ENCODE measurements at regions not wholly inside any gene's neighbourhood (a gene's known extent, or its start where the extent isn't known, plus 50 kb on each side); places are given as distances from the start of the nearest gene placed in this dataset.

DNA sequence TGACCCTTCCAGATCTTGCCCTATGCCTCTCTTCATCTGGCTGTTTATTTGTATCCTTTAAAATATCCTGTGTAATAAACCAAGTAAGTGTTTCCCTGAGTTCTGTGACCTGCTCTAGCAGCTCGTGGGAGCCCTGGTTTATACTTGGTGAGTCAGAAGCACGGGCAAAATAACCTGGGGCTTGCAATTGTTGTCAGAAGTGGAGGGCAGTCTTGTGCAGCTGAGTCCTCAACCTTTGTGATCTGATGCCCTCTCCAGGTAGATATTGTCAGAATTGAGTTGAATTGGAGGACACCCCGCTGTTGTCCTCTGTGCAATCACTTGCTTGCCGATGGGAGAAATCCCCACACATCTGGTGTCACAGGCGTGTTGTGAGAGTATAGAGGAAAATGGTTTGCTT lies 62.5 kb upstream of the PRICKLE1 start:
- DNase-seq, result no peak

GRCh38 chr12:42648061-42648460 lies 58.5 kb upstream of the PRICKLE1 start:
- no peak for DNase-seq

DNA sequence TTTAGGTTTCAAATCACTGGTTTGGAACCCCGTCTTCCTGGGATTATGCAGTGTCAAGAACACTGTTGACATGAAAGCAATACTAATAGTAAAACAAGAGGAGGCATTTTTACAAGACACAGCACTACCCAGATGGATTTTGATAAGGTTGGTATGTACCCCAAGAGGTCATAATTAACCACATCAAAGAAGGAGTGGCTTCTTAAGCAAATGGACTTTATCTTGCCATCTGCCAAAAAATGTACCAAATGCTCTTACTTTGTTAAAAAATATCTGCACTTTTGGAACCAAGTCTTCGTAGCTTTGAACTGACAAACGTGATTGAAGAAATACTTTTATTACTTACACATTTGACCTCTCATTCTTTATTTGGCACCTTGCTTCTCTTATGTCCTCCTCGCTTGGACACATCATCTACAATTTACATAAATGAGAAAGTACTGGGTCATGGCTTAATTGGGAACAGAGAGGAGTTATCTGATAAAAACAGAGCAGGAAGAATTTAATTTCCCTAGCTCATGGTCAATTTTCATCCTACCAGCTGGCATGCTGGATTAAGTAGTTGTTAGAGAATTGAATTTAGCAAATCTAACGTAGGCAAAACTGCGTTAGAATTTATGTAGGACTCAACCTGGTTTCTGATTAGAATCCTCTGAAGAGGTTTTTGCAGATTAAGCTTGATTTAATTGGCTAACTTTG lies 54.5 kb upstream of the PRICKLE1 start:
- DNase-seq, result no peak

- no peak for DNase-seq
Observed at GRCh38 chr12:42641221-42641885, 51.8 kb upstream of the PRICKLE1 start.

DNA sequence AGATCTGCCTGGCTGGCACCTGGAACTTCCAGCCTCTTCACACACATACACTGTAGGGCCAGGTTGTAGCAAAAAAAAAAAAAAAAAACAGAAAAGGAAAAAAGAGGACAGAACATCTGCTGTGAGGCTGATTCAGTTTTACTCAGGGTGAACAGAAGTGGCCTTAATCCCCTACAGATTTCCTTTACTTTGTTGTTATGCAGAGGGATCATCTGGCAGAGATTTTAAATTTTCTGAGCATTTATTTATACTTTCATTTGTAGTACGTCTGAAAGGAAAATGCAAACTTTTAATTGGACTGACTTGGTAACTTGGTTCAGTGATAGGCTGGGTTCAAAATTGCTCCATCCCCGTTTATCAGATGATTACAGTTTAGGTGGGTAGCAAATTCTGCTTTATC lies 50.8 kb upstream of the PRICKLE1 start:
- DNase-seq, result no peak

DNA sequence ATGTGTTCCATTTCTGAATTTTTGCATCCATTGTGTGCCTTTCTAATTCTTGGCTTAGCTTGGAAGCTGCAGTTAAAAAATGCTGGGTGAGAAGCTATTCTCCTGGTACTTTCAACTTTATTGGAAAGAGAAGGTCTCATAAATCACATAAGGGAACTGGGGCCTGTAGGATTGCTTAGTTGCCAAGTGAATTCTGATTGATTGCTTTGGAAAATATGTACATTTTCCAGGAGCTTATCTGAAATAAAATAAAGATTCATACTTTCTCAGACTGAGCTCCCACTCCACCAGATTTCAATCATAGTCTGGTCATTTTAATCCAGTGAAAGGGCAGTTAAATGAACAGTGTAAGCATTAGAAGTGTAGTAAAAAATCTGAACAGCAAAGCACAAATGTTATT lies 50.0 kb upstream of the PRICKLE1 start:
- DNase-seq, result no peak
